GM19023 (cell line): ENCODE measurements at regions not wholly inside any gene's neighbourhood (a gene's known extent, or its start where the extent isn't known, plus 50 kb on each side); places are given as distances from the start of the nearest gene placed in this dataset.
"Not testable (repeated sequence)": the region's sequence is repeated elsewhere in the genome, so short reads cannot be mapped to it uniquely, and the experiment has no call there.

ENCODE experiments used
- ATAC-seq: cut with Tn5 transposase; IDR thresholded peaks from one replicate; pipeline ENCODE4 v1.9.1; 2021; ENCODE audit warnings: mild to moderate bottlenecking, moderate library complexity; ENCODE audit not compliant: unreplicated experiment

DNA sequence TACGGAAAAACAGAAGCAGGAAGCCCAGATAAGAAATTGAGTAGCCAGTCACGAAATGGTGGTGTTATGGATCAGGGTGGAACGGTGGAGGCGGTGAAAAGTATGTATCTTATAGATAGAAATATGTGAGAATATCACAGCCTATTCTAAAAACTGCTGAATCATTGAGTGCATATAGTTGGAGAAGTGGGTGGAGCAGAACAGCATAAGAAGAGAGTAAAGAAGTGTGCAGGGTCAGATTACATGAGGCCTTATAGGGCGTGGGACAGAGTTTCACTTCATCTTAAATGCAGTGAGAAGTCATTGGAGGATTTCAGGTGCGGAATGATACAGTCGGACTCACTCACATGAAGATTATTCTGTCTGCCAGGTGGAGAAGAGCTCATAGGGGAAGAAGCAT is 293.1 kb downstream of the TRIML1 start:
- no peak for ATAC-seq

- no peak for ATAC-seq
Observed at GRCh38 chr4:188433741-188434315, 294.6 kb downstream of the TRIML1 start.

GRCh38 chr4:188434643-188435042 is 295.4 kb downstream of the TRIML1 start:
- ATAC-seq: no peak

DNA sequence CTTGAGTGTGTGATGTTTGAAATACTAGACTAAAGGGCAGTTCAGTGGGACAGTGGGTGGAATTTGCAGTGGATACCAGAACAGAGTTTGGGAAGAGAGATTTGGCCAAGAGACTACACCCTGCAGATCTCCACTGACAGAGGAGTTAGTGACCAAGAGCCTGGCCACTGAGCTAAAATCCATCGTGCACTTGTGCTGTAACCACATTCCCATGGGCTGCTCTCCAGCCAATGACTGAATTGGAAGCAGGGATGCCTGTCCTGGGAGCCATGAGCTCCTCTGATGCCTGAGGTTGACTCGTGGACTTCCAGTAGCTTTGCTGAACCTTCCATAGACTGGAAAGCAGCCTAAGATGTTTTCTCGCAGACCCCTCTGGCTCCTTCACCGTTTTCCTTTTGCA is 296.1 kb downstream of the TRIML1 start:
- no peak for ATAC-seq

GRCh38 chr4:188437535-188437934 is 298.3 kb downstream of the TRIML1 start:
- ATAC-seq: no peak

GRCh38 chr4:188438391-188438824 is 299.2 kb downstream of the TRIML1 start:
- ATAC-seq: not testable (repeated sequence)

DNA sequence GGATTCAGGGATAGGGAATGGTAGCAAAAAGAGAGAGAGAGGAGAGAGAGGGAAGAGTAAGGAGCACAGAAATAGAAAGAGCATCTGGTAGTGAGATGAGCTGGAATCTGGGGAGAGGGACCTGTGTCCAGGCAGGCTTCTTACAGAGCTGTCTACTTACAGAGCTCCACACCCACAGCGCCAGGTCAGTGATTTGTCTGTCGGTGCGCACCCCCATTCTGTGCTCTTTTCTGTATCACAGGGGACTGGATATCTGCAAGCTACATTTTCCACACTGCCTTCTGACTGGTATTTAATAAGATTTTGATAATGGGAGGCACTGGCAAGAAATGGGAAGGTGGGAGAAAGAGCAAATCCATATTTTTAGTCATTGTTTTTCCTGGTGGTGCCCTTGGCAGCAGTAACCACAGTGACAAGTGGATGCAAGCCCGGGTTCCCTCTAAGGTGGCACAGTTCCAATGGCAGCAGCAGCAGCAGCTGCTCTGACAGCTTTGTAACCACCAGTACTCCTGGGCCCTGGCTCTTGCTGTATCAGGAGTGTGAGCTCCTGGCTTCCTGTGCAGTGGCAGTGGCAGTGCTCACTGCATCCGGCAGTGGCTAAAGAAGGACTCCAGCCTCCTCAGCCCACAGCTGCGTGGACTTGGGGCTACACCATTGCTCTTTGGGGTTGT is 300.5 kb downstream of the TRIML1 start:
- no peak for ATAC-seq

DNA sequence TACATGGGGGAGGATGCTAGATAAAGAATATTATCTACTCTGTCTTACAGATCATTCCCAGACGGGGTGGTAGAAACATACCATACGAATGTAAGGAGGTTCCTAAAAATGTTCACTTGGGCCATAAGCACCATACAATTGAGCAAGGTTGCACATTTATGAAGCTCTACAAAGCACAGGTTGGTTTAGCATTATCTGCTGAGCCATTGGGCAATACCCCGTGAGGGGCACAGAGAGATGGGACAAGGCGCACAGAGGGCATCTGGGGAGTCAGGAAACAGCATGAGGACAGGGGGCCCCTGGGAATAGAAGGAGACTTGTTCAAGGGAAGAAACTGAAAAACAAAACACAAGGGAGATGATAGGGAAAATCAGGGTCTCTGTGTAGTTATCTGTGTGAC is 305.3 kb downstream of the TRIML1 start:
- no peak for ATAC-seq

DNA sequence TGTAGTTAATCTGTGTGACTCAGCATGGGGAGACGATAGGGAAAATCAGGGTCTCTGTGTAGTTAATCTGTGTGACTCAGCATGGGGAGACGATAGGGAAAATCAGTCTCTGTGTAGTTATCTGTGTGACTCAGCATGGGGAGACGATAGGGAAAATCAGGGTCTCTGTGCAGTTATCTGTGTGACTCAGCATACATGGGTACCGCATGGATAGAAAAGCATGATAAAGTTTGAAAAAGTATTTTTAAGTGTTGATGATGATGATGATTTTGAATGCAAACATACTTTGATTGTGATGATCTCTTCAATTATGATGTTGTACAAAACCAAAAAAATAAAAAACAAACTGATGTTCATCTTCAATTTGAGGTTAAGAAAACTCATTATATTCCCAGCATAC is 309.8 kb downstream of the TRIML1 start:
- not testable (repeated sequence) for ATAC-seq

DNA sequence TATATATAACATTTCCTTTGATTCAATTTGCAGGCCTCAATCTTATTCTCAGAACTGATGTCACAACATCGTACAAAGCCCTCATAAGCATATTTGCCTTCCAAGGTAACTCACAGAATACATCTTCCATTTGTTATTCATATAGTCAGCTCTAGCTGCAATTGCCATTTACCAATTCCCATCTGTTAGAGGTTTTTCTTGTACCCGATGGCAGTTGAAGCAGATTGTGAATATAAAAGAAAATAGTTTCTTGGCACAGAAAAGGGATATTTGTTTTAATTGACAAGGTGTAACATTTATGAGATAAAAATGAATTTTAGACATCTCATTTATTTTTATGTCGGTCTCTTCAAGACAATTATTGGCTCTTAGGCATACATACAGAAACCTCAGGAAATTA is 311.3 kb downstream of the TRIML1 start:
- ATAC-seq: no peak

DNA sequence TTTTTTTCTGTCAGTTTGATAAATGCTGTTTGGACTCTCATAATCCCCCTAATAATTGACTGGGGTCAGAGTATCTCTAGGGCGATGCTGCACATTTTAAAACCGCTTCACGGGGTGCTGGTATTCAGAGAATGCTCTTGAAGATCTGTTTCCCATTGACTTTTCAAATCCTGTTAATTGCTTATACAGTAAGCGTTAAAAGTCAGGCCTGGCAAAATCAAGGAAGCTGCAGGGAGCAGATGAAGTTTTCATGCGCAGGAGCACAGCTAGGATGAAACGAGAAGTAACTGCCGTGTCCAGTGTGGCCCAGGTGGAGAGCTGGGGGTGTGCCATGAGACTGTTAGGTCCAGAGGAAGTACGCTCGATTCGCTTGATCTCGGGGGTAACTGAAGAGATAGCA is 312.9 kb downstream of the TRIML1 start:
- ATAC-seq: no peak

- no peak for ATAC-seq
Observed at GRCh38 chr4:188454575-188454974, 315.3 kb downstream of the TRIML1 start.

- ATAC-seq: no peak
Observed at GRCh38 chr4:188455062-188455752, 316.0 kb downstream of the TRIML1 start.

- no peak for ATAC-seq
Observed at GRCh38 chr4:188459381-188459780, 320.1 kb downstream of the TRIML1 start.

DNA sequence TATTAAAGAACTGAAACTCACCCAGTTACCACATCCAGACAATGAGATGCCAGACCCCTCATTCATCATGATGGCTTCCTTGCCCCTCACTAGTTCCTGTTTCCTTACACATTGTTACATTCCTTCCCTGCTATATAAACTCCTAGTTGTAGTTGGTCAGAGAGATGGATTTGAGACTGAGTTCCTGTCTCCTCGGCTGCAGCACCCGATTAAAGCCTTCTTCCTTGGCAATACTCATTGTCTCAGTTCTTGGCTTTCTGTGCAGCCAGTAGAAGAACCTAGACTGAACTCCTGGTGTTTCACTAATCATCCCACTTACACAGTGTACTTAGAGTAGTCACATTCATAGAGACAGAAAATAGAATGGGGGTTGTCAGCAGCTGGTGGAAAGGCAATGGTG is 324.7 kb downstream of the TRIML1 start:
- no peak for ATAC-seq

GRCh38 chr4:188466001-188466400 is 326.8 kb downstream of the TRIML1 start:
- no peak for ATAC-seq

- ATAC-seq: no peak
Observed at GRCh38 chr4:188484256-188484655, 345.0 kb downstream of the TRIML1 start.

DNA sequence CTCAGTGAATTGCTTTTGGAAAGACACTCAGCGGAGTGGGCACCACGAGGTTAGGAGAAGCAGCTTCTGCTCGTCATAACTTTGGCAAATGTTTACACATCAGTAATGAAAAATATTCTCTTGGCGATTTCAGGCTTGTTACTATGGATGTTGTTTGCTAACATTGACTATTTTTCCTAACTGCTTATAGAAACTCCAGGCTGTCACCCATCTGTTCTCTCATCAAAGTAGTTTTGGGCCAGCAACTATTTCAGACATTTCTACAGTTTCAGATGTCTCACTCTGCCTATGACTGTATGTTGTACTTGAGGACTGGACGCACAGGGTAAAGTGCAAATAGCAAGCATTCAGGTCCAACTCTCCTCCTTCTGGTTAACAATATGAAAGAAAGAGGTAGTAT is 346.7 kb downstream of the TRIML1 start:
- no peak for ATAC-seq

GRCh38 chr4:188492886-188493285 is 353.6 kb downstream of the TRIML1 start:
- no peak for ATAC-seq

DNA sequence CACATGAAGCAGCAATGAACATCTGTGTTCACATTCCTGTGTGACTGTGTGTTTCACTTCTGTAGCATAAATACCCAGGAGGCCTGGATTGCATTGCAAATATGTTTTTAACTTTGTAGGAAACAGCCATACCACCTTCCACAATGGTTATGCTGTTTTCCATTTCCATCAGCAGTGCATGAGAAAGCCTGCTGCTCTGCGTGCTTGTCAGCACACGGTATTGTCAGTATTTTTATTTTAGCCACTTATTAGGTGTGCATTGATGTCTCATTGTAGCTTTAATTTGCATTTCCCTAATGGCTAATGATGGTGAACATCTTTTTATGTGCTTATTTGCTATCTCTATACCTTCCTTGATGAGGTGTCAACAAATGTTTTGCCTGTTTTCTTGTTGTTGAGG is 355.9 kb downstream of the TRIML1 start:
- ATAC-seq: no peak

- ATAC-seq: no peak
Observed at GRCh38 chr4:188511431-188511830, 372.2 kb downstream of the TRIML1 start.

GRCh38 chr4:188532751-188533150 is 393.5 kb downstream of the TRIML1 start:
- no peak for ATAC-seq
